Type B pancreatic cell (in vitro differentiated cells): ENCODE measurements at regions not wholly inside any gene's neighbourhood (a gene's known extent, or its start where the extent isn't known, plus 50 kb on each side); places are given as distances from the start of the nearest gene placed in this dataset.

Experiments used
- DNase-seq: peaks from one replicate; pipeline ENCODE4 v3.0.0; 2021; ENCODE audit warnings: mixed read lengths; ENCODE audit not compliant: unreplicated experiment; ENCODE audit errors: extremely low spot score
- H3K27ac Mint-ChIP-seq: 2 replicates; pipeline ENCODE4 v1.8.0; 2021; ENCODE audit warnings: mild to moderate bottlenecking, mixed read lengths
- H3K27me3 Mint-ChIP-seq: 2 replicates; pipeline ENCODE4 v1.8.0; 2021; ENCODE audit warnings: mixed read lengths
- H3K36me3 Mint-ChIP-seq: 2 replicates; pipeline ENCODE4 v1.8.0; 2021; ENCODE audit warnings: mixed read lengths
- H3K4me1 Mint-ChIP-seq: one replicate; pipeline ENCODE4 v1.8.0; 2021; ENCODE audit warnings: mixed read lengths; ENCODE audit not compliant: unreplicated experiment
- H3K4me3 Mint-ChIP-seq: 2 replicates; pipeline ENCODE4 v1.8.0; 2021; ENCODE audit warnings: mild to moderate bottlenecking, mixed read lengths
- H3K9me3 Mint-ChIP-seq: 2 replicates; pipeline ENCODE4 v1.8.0; 2021; ENCODE audit warnings: mixed read lengths
- CTCF ChIP-seq: fragments of 200-600 bp; sonication (generic); conservative IDR thresholded peaks from 2 replicates; pipeline ENCODE4 v1.5.0; 2021; ENCODE audit warnings: antibody characterized with exemption, mild to moderate bottlenecking

GRCh38 chr18:78557371-78557770, 422.2 kb upstream of the SALL3 start:
- Mint-ChIP-seq H3K27ac (no peak overlapping the region), H3K4me1 (no peaks in the 10 kb centered on the region), H3K4me3 (no peak overlapping the region), H3K9me3 (no peaks in the 10 kb centered on the region), H3K36me3 (no peaks in the 10 kb centered on the region), H3K27me3 (peaks cover 7% of the 10 kb centered on the region)
- DNase-seq = no peak
- no peak for TF ChIP-seq CTCF

- no peaks in the 10 kb centered on the region for H3K4me1 Mint-ChIP-seq
- no peaks in the 10 kb centered on the region for H3K9me3 Mint-ChIP-seq
- no peaks in the 10 kb centered on the region for H3K36me3 Mint-ChIP-seq
- no peak overlapping the region for H3K27ac Mint-ChIP-seq
- H3K27me3 Mint-ChIP-seq = peaks cover 7% of the 10 kb centered on the region
- TF ChIP-seq CTCF = no peak
- H3K4me3 Mint-ChIP-seq = no peak overlapping the region
- no peak for DNase-seq
Observed at GRCh38 chr18:78558101-78558810, 421.4 kb upstream of the SALL3 start.

- no peaks in the 10 kb centered on the region for H3K36me3 Mint-ChIP-seq
- no peaks in the 10 kb centered on the region for H3K9me3 Mint-ChIP-seq
- TF ChIP-seq CTCF = no peak
- H3K27ac Mint-ChIP-seq = no peak overlapping the region
- DNase-seq = no peak
- no peak overlapping the region for H3K4me3 Mint-ChIP-seq
- H3K4me1 Mint-ChIP-seq = no peaks in the 10 kb centered on the region
- peaks cover 7% of the 10 kb centered on the region for H3K27me3 Mint-ChIP-seq
Observed at GRCh38 chr18:78558948-78559347, 420.7 kb upstream of the SALL3 start.

- Mint-ChIP-seq H3K27ac (no peak overlapping the region), H3K27me3 (peaks cover 7% of the 10 kb centered on the region), H3K4me1 (peaks cover 3% of the 10 kb centered on the region), H3K9me3 (no peaks in the 10 kb centered on the region), H3K4me3 (no peak overlapping the region), H3K36me3 (no peaks in the 10 kb centered on the region)
- no peak for DNase-seq
- TF ChIP-seq CTCF = no peak
Observed at GRCh38 chr18:78559584-78559983, 420.0 kb upstream of the SALL3 start.

GRCh38 chr18:78561757-78562510, 417.7 kb upstream of the SALL3 start:
- H3K27ac Mint-ChIP-seq = no peak overlapping the region
- DNase-seq = no peak
- H3K27me3 Mint-ChIP-seq = no peaks in the 10 kb centered on the region
- no peak for TF ChIP-seq CTCF
- no peak overlapping the region for H3K4me3 Mint-ChIP-seq
- H3K36me3 Mint-ChIP-seq = no peaks in the 10 kb centered on the region
- H3K4me1 Mint-ChIP-seq = peaks cover 3% of the 10 kb centered on the region
- no peaks in the 10 kb centered on the region for H3K9me3 Mint-ChIP-seq
